ENCODE measurements at regions not wholly inside any gene's neighbourhood (a gene's known extent, or its start where the extent isn't known, plus 50 kb on each side); places are given as distances from the start of the nearest gene placed in this dataset.

- no peak for DNase-seq
These were observed 114.3 kb downstream of the LYZL1 start for GRCh38 chr10:29403208-29403607.

- no peak for DNase-seq
These were observed 118.5 kb downstream of the LYZL1 start for GRCh38 chr10:29407280-29407858.

Measured in NCI-H146 (cell line).